HFF-Myc (cell line): ENCODE measurements at regions not wholly inside any gene's neighbourhood (a gene's known extent, or its start where the extent isn't known, plus 50 kb on each side); places are given as distances from the start of the nearest gene placed in this dataset.
"Not testable (repeated sequence)": the region's sequence is repeated elsewhere in the genome, so short reads cannot be mapped to it uniquely, and the experiment has no call there.

ENCODE experiments used
- DNase-seq: peaks from one replicate; pipeline ENCODE4 v3.0.0-alpha.2; 2011; ENCODE audit warnings: low read depth; ENCODE audit errors: extremely low read depth
- H3K4me3 ChIP-seq: replicated peaks from 2 replicates; pipeline ENCODE4 v1.5.1; 2011; ENCODE audit warnings: low read depth, mild to moderate bottlenecking, control low read depth, low read length
- CTCF ChIP-seq: IDR thresholded peaks from 2 replicates; pipeline ENCODE4 v1.5.1; 2012; ENCODE audit warnings: mild to moderate bottlenecking, low read depth, low read length, control low read depth; ENCODE audit errors: missing control alignments

GRCh38 chr20:48222595-48223180 is 437.4 kb upstream of the SULF2 start:
- TF ChIP-seq CTCF = no peak
- no peak for DNase-seq

GRCh38 chr20:48220033-48220633 is 434.9 kb upstream of the SULF2 start:
- no peak for TF ChIP-seq CTCF
- DNase-seq = no peak
- no peak overlapping the region for H3K4me3 ChIP-seq

More at GRCh38 chr20:48222595-48223180, 437.4 kb upstream of the SULF2 start:
- H3K4me3 ChIP-seq = no peak overlapping the region

GRCh38 chr20:48219306-48219705 is 434.0 kb upstream of the SULF2 start:
- H3K4me3 ChIP-seq = no peak overlapping the region
- TF ChIP-seq CTCF = no peak

GRCh38 chr20:48217190-48217589 is 431.9 kb upstream of the SULF2 start:
- no peak overlapping the region for H3K4me3 ChIP-seq
- TF ChIP-seq CTCF = no peak
- no peak for DNase-seq

More at GRCh38 chr20:48219306-48219705, 434.0 kb upstream of the SULF2 start:
- DNase-seq = no peak

GRCh38 chr20:48215536-48215935 is 430.3 kb upstream of the SULF2 start:
- no peak for DNase-seq
- H3K4me3 ChIP-seq = no peak overlapping the region
- no peak for TF ChIP-seq CTCF

GRCh38 chr20:48214601-48215000 is 429.3 kb upstream of the SULF2 start:
- DNase-seq = no peak
- no peak overlapping the region for H3K4me3 ChIP-seq
- no peak for TF ChIP-seq CTCF

- H3K4me3 ChIP-seq, DNase-seq: not testable (repeated sequence)
Observed at GRCh38 chr20:48213635-48214034, 428.4 kb upstream of the SULF2 start.
